GM18505 (cell line): ENCODE measurements at regions not wholly inside any gene's neighbourhood (a gene's known extent, or its start where the extent isn't known, plus 50 kb on each side); places are given as distances from the start of the nearest gene placed in this dataset.

Experiments used
- ATAC-seq: cut with Tn5 transposase; IDR thresholded peaks from one replicate; pipeline ENCODE4 v1.9.1; 2021; ENCODE audit not compliant: unreplicated experiment
- POLR2A ChIP-seq: IDR thresholded peaks from 4 replicates; pipeline ENCODE4 v1.6.1; 2011; ENCODE audit warnings: borderline replicate concordance; ENCODE audit not compliant: insufficient read depth, insufficient read length; ENCODE audit errors: extremely low read depth

- no peak for ATAC-seq
- TF ChIP-seq POLR2A: no peak
Measured at GRCh38 chr7:116122972-116123595, 87.3 kb upstream of the TES start.

GRCh38 chr7:116128139-116128538 lies 82.2 kb upstream of the TES start:
- TF ChIP-seq POLR2A: no peak
- ATAC-seq: no peak

DNA sequence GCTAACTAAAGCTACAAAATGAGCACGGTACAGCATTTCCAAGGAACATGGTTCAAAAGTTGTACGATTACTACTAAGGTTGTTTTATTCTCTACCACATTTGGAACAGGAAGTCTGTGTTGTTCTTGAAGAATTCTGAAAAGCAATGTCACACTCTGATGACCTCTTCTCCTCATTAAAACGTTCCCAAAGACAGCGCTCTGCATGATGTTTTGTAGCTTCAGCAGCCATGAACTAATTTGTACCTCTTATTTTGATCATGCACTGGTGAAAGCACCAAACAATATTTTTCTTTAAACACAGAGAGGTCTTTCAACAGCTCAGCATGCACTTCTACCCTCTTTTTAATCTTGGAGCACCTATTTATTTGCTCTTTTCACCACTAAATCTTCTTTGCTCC lies 75.0 kb upstream of the TES start:
- no peak for ATAC-seq
- no peak for TF ChIP-seq POLR2A

GRCh38 chr7:116138202-116138801 lies 72.0 kb upstream of the TES start:
- TF ChIP-seq POLR2A: no peak
- peak; percentile 91 for ATAC-seq

DNA sequence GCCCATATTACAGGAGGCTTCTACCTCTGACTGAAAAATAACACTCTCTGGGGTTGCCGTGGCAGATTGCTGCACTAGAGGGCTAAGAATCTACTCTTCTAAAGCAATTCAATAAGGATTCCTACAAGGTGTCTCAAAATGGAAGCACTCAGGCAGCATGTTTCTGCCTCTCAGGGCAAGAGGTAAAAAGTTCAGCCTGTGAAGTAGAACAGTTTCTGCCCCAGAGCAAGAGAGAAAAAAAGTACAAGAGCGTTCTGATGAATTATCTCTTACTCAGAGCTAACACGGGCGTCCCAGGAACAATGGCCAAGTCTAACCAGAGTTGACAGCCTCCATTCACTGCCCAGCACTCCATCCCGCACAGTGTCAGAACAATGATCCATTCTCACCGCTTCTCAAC lies 71.3 kb upstream of the TES start:
- ATAC-seq: no peak
- no peak for TF ChIP-seq POLR2A

- TF ChIP-seq POLR2A: no peak
Measured at GRCh38 chr7:116139807-116140206, 70.5 kb upstream of the TES start.

GRCh38 chr7:116142374-116142773 lies 68.0 kb upstream of the TES start:
- ATAC-seq: no peak
- no peak for TF ChIP-seq POLR2A

More at GRCh38 chr7:116139807-116140206, 70.5 kb upstream of the TES start:
- ATAC-seq: no peak

DNA sequence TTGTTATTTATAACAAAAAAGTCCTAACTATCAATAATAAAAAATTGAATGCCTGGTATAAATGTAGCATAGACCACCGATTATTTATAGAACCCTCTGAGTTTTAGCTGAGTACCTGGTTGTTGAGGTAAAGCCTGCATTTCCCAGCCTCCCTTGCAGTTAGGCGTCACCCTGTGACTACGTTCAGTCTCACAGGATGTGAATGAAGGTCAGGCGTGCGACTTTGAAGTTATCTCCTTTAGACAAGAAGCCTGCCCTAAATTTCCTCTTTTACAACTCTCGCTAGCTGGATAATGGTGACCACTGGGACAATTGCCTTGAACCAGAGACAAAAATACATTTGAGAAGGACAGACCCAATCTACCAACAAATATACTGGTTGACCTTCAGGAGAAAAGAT lies 67.5 kb upstream of the TES start:
- no peak for ATAC-seq
- TF ChIP-seq POLR2A: no peak

GRCh38 chr7:116145245-116145852 lies 65.0 kb upstream of the TES start:
- ATAC-seq: peak; percentile 81
- no peak for TF ChIP-seq POLR2A

GRCh38 chr7:116148108-116148507 lies 62.2 kb upstream of the TES start:
- ATAC-seq: no peak
- TF ChIP-seq POLR2A: no peak

DNA sequence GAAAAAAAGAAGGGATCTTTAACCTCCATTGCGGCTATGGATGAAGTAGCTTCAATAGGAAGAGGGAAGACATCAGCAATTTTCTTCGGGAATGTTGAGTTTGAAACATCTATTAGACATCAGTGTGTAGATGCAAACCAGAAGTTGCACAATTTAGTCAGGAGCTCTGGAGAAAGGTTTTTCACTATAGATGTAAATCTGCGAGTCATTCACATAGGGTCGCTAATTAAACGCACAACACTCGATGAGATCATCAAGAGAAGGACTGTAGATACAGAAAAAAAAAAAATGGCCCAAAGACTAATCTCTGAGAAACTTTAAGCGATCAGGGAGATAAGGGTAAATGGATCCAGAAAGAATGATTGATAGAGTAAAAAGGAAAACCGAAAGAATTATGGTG lies 61.7 kb upstream of the TES start:
- no peak for ATAC-seq

GRCh38 chr7:116150588-116150987 lies 59.8 kb upstream of the TES start:
- peak; percentile 91 for ATAC-seq
- no peak for TF ChIP-seq POLR2A

More for the DNA sequence above, 61.7 kb upstream of the TES start:
- TF ChIP-seq POLR2A: no peak

GRCh38 chr7:116152276-116152675 lies 58.1 kb upstream of the TES start:
- TF ChIP-seq POLR2A: no peak
- ATAC-seq: no peak

GRCh38 chr7:116153050-116153449 lies 57.3 kb upstream of the TES start:
- no peak for ATAC-seq
- no peak for TF ChIP-seq POLR2A
